Nephron progenitor cell (in vitro differentiated cells): ENCODE measurements at regions not wholly inside any gene's neighbourhood (a gene's known extent, or its start where the extent isn't known, plus 50 kb on each side); places are given as distances from the start of the nearest gene placed in this dataset.

Experiments used
- DNase-seq: peaks from one replicate; pipeline ENCODE4 v3.0.0; 2021
- H3K27ac Mint-ChIP-seq: 2 replicates; pipeline ENCODE4 v1.8.0; 2021; ENCODE audit warnings: mild to moderate bottlenecking, moderate library complexity, mixed read lengths
- H3K27me3 Mint-ChIP-seq: 2 replicates; pipeline ENCODE4 v1.8.0; 2021; ENCODE audit warnings: mild to moderate bottlenecking, low read depth, mixed read lengths; ENCODE audit not compliant: poor library complexity
- H3K36me3 Mint-ChIP-seq: 2 replicates; pipeline ENCODE4 v1.8.0; 2021; ENCODE audit warnings: low read depth, mixed read lengths
- H3K4me1 Mint-ChIP-seq: 2 replicates; pipeline ENCODE4 v1.8.0; 2021; ENCODE audit warnings: mixed read lengths
- H3K4me3 Mint-ChIP-seq: 2 replicates; pipeline ENCODE4 v1.8.0; 2021; ENCODE audit warnings: mild to moderate bottlenecking, moderate library complexity, mixed read lengths
- H3K9me3 Mint-ChIP-seq: 2 replicates; pipeline ENCODE4 v1.8.0; 2021; ENCODE audit warnings: mild to moderate bottlenecking, moderate library complexity, mixed read lengths
- TF ChIP-seq, protein P1 (sequence below): fragments of 200-600 bp; sonication (generic); IDR thresholded peaks from 2 replicates; pipeline ENCODE4 v1.5.0; 2021; ENCODE audit warnings: antibody characterized with exemption

DNA sequence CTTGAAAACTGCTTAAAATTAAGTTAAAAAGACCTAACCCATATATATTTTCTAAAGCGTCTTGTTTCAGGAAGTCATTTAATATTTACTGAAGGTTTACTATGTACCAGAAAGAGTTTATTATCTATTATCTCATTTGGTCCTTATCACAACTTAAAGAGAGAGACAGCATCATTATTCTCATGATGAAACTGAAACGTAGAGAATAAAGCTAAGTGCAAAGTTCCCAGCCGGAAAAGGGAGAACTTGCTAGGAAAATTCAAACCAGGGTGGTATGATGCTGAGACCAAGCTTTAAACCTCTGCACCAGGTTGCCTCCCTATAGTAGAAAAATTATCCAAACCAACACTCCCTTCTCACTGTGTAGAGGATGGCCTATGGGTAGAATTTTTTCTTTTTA lies 207.7 kb upstream of the BMPER start:
- Mint-ChIP-seq H3K9me3 (peaks cover 36% of the 10 kb centered on the region), H3K27ac (peak overlapping the region; percentile 36), H3K4me1 (peaks cover 38% of the 10 kb centered on the region), H3K36me3 (peaks cover 34% of the 10 kb centered on the region), H3K27me3 (peaks cover 6% of the 10 kb centered on the region), H3K4me3 (no peak overlapping the region)
- TF ChIP-seq, protein P1, sequence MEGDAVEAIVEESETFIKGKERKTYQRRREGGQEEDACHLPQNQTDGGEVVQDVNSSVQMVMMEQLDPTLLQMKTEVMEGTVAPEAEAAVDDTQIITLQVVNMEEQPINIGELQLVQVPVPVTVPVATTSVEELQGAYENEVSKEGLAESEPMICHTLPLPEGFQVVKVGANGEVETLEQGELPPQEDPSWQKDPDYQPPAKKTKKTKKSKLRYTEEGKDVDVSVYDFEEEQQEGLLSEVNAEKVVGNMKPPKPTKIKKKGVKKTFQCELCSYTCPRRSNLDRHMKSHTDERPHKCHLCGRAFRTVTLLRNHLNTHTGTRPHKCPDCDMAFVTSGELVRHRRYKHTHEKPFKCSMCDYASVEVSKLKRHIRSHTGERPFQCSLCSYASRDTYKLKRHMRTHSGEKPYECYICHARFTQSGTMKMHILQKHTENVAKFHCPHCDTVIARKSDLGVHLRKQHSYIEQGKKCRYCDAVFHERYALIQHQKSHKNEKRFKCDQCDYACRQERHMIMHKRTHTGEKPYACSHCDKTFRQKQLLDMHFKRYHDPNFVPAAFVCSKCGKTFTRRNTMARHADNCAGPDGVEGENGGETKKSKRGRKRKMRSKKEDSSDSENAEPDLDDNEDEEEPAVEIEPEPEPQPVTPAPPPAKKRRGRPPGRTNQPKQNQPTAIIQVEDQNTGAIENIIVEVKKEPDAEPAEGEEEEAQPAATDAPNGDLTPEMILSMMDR, result no peak
- DNase-seq, result no peak

DNA sequence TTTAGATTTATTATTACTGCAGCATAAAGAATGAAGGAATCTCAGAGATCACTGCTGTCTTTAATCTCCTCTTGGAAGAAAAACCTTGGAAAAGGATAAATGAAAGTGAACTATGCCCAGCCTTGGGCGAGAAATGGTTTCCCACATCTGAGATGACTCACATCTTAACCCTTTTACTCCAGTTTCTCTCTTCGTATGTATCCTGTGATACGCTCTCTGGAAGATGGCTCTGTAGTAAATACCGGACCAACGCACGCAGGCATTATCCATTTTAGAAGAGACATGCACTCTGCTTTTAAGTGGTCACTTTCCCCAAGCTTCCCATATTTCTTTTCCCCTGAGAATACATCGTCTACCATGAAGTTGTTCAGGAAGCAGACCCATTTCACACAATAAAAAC lies 207.3 kb upstream of the BMPER start:
- Mint-ChIP-seq H3K9me3 (peaks cover 40% of the 10 kb centered on the region), H3K27me3 (peaks cover 6% of the 10 kb centered on the region), H3K4me1 (peaks cover 38% of the 10 kb centered on the region), H3K36me3 (peaks cover 38% of the 10 kb centered on the region), H3K4me3 (no peak overlapping the region), H3K27ac (peak overlapping the region; percentile 36)
- TF ChIP-seq, protein P1, result no peak
- DNase-seq, result no peak

DNA sequence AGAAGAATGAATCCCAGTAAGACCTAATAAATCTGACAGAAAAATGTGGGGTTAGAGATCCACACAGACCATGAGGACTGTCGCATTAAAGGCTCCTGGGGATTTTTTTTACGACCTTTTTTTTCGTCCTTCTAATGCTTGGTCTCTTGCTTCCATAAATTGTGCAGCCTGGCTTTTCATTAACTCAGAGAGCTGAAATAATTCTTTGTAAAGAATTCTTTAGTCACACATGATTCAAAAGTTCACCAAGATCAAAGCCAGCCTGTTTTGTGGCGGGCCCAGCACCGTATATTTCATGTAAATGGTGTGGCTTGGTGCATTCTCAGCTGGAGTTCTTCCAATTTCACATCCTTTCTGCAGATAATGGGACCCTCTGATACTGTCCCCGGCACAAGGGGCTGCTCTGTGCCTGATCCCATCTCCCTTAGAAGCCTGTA lies 206.6 kb upstream of the BMPER start:
- peaks cover 43% of the 10 kb centered on the region for H3K9me3 Mint-ChIP-seq
- DNase-seq, result no peak
- H3K27me3 Mint-ChIP-seq, result peaks cover 5% of the 10 kb centered on the region
- peaks cover 43% of the 10 kb centered on the region for H3K4me1 Mint-ChIP-seq
- peak overlapping the region; percentile 36 for H3K27ac Mint-ChIP-seq
- no peak overlapping the region for H3K4me3 Mint-ChIP-seq
- H3K36me3 Mint-ChIP-seq, result peaks cover 40% of the 10 kb centered on the region
- TF ChIP-seq, protein P1, result no peak

DNA sequence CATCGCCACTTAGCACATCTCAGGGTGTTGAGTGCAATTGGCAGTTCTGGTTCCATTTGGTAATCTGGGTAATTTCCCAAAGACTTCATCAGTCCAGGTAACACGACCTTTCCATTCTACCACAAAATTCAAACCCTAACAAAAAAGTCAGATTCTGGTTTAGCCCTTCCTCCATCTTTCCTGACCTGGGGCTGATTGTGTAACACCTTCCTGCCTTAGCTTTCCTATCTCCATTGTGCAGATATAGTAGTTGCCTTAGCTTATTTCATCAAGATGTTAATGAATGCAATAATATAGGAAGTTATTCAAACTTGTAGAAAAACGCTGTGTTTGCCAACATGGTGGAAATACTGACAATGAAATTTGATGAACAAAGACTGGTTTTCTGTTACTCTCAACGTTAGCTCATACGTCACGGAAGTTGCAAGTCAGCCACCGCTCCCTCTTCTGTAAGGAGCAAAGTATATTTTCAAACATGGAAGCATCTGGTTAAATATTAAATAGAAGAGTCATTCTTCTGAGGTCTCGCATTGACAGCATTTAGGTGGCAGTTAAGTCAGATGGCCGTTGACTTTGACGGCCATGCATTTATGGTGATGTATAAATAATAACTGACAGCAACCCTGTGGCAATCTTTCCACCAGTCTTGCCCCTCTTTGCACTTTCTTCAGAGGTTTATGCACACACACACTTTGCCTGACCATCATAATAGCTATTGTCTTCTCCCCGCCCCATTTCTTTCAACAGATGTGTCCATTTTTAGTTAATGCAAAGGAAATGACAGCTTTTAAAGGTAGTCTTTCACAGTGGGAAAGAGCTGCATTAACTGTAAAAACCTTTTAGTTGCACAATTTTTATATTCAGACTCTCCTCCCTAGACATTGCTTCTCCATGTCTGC lies 205.1 kb upstream of the BMPER start:
- Mint-ChIP-seq H3K27me3 (peaks cover 14% of the 10 kb centered on the region), H3K4me1 (peaks cover 58% of the 10 kb centered on the region), H3K9me3 (peaks cover 43% of the 10 kb centered on the region), H3K27ac (no peak overlapping the region), H3K4me3 (peak overlapping the region; percentile 37), H3K36me3 (peaks cover 40% of the 10 kb centered on the region)
- no peak for DNase-seq
- TF ChIP-seq, protein P1, result no peak

DNA sequence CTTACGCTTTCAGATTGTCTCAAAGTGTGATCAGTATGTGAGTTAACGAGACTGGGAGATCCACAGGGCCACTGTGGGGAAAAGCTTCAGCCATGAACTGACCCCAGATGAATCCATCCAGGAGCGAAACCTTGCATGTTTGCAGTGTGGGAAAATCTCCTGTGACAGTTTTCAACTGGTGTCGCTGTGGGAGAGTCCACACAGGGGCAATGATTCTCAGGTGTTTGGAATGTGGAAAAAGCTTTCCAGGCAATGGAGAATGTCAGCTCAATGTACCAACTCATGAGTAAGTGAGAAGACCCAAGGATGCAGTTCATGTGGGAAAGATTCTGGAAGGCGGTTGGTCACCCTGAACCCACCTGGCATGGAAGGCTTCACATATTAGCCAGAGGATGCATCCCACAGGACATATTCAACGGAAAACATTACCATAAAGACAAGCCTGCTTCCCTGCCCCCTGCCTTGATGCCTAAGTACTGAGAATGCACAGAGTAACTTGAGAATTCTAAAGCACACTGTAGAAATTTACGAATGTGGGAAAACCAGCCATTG lies 204.1 kb upstream of the BMPER start:
- peaks cover 40% of the 10 kb centered on the region for H3K36me3 Mint-ChIP-seq
- H3K27me3 Mint-ChIP-seq, result peaks cover 17% of the 10 kb centered on the region
- H3K4me1 Mint-ChIP-seq, result peaks cover 68% of the 10 kb centered on the region

More for the DNA sequence above, 204.1 kb upstream of the BMPER start:
- H3K9me3 Mint-ChIP-seq, result peaks cover 43% of the 10 kb centered on the region
- TF ChIP-seq, protein P1, result no peak
- no peak overlapping the region for H3K27ac Mint-ChIP-seq
- H3K4me3 Mint-ChIP-seq, result no peak overlapping the region
- DNase-seq, result no peak
